ENCODE measurements at regions not wholly inside any gene's neighbourhood (a gene's known extent, or its start where the extent isn't known, plus 50 kb on each side); places are given as distances from the start of the nearest gene placed in this dataset.

GRCh38 chr9:95670122-95670521 is 153.4 kb upstream of the PTCH1 start:
- Histone ChIP-seq H3K27ac (ENCODE audit: control insufficient read depth, insufficient read depth) (no peak overlapping the region), H3K4me1 (ENCODE audit: control insufficient read depth, insufficient read depth, low read length) (no peaks in the 10 kb centered on the region), H2AFZ (ENCODE audit: control insufficient read depth, low read depth, low read length) (no peak overlapping the region), H3K27me3 (replicated peaks in 1 of 2; ENCODE audit: control insufficient read depth in 2 of 2, insufficient read depth in 2 of 2, low read length in 1 of 2) (peaks cover 0 to 4% of the 10 kb centered on the region in 2 experiments; a peak in 2 of 4 replicates), H3K4me2 (ENCODE audit: control insufficient read depth, insufficient read depth) (no peak overlapping the region), H3K4me3 (no peak overlapping the region), H4K20me1 (ENCODE audit: control insufficient read depth, insufficient read depth) (no peaks in the 10 kb centered on the region), H3K9ac (ENCODE audit: control insufficient read depth, insufficient read depth, low read length) (no peak overlapping the region), H3K9me3 (replicated peaks; ENCODE audit: control insufficient read depth, insufficient read depth, low read length) (no peaks in the 10 kb centered on the region; the same call in 2 of the 3 replicates), H3K79me2 (ENCODE audit: control insufficient read depth, insufficient read depth, low read length) (no peaks in the 10 kb centered on the region), H3K36me3 (ENCODE audit: control insufficient read depth in 2 of 2, insufficient read depth in 2 of 2, low read length in 1 of 2) (no peaks in the 10 kb centered on the region)
- POLR2A ChIA-PET, result interaction anchor here (0.6 kb wide), 1 partner anchor 22 kb away, joined by 3 read pairs; no protein-coding TSS in a partner anchor
- 58% methylated on average over 15 of the region's 15 CpGs for WGBS (ENCODE audit: insufficient coverage, insufficient replicate concordance, low lambda C conversion rate, missing lambda C conversion rate)
- SMC1A ChIA-PET (ENCODE audit: uncharacterized antibody, unreplicated experiment), result no interaction called here
- DNase-seq (ENCODE audit: low read depth, low spot score) (no peak), FAIRE-seq (no peak), ATAC-seq (no peak)
- intact Hi-C loops (cut with micrococcal nuclease; ENCODE audit: unreplicated experiment) (no loop called here), in situ Hi-C loops (cut with MboI) (no loop called here)
- no peak for TF ChIP-seq RCOR1 (conservative IDR thresholded peaks at IDR 0.05; ENCODE audit: low read depth, low read length)
- no peak for TF ChIP-seq ZNF24 (IDR thresholded peaks at IDR 0.05)
- TF ChIP-seq SMAD5 (IDR thresholded peaks at IDR 0.05; ENCODE audit: low read depth), result no peak
- TF ChIP-seq TCF12 (IDR thresholded peaks at IDR 0.05; ENCODE audit: low read depth, low read length), result no peak
- no peak for TF ChIP-seq CBFB (IDR thresholded peaks at IDR 0.05; ENCODE audit: low read depth)
- TF ChIP-seq ZNF622 (IDR thresholded peaks at IDR 0.05), result no peak
- no peak for TF ChIP-seq RELB (IDR thresholded peaks at IDR 0.05; ENCODE audit: low read depth)
- TF ChIP-seq MEF2A (IDR thresholded peaks at IDR 0.05; ENCODE audit: insufficient read depth, low read depth, low read length), result no peak
- no peak for TF ChIP-seq ZBTB33 (IDR thresholded peaks at IDR 0.05)
- no peak for TF ChIP-seq TARDBP (IDR thresholded peaks at IDR 0.05; ENCODE audit: borderline replicate concordance)
- no peak for TF ChIP-seq MXI1 (IDR thresholded peaks at IDR 0.05; ENCODE audit: low read depth, low read length)
- TF ChIP-seq CBX5 (IDR thresholded peaks at IDR 0.05; ENCODE audit: low read depth), result no peak
- no peak for TF ChIP-seq RUNX3 (IDR thresholded peaks at IDR 0.05; ENCODE audit: low read length)
- no peak for TF ChIP-seq ESRRA (IDR thresholded peaks at IDR 0.05; ENCODE audit: low read length)
- RAD21 ChIA-PET (ENCODE audit: unreplicated experiment), result no interaction called here
- no TSS peak for BruUV-seq (replicated peaks)
- CTCF ChIA-PET, result no interaction called here
